LNCaP clone FGC (cell line): ENCODE measurements at regions not wholly inside any gene's neighbourhood (a gene's known extent, or its start where the extent isn't known, plus 50 kb on each side); places are given as distances from the start of the nearest gene placed in this dataset.

Experiments
- DNase-seq: peaks from one replicate; pipeline ENCODE4 v3.0.0-alpha.2; 2011; ENCODE audit warnings: low read depth
- H3K4me3 ChIP-seq: 2 replicates; pipeline ENCODE4 v1.5.1; 2011; ENCODE audit warnings: mild to moderate bottlenecking, low read depth, low read length, control low read depth
- TF ChIP-seq, protein P1 (sequence below): IDR thresholded peaks from 2 replicates; pipeline ENCODE4 v1.5.1; 2012; ENCODE audit warnings: mild to moderate bottlenecking; ENCODE audit not compliant: control insufficient read depth, insufficient read depth; ENCODE audit errors: extremely low read depth

DNA sequence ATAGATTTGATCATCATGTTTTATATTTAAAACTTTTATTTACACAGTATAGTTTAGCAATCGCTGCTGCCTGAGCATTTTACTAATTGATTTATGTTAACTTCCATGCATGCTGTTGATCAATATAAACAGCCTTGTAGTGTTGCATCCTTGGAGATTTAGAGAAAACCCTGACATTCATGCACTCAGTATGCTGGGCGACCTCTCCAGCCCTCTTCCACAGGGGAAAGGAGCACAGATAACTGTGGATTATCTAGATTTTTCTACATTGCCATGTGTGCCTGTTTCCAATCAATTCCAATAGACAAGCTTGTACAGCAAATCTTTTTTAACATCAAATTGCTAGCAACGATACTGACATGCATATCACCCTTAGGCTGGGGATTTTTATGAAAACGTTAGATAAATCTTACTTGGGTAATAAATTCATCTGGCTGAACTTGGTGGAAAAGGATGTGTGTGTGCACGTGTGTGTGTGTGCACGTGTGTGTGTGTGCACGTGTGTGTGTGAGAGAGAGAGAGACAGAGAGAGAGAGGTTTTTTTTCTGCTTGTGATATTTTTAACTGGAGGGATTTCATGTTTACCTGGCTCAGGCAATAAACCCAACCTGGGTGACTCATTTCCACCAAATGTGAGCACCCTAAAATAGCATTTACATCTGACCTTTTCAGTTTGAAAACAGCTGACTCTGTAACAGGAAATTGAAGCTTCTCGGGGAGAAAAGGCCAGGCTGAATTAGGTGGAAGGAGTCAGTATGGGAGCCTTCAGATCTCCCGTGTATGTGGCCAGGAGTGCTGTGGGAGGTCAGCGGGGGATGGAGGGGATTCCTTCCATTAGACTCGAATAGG, 339.8 kb downstream of the PRDM2 start:
- TF ChIP-seq, protein P1, sequence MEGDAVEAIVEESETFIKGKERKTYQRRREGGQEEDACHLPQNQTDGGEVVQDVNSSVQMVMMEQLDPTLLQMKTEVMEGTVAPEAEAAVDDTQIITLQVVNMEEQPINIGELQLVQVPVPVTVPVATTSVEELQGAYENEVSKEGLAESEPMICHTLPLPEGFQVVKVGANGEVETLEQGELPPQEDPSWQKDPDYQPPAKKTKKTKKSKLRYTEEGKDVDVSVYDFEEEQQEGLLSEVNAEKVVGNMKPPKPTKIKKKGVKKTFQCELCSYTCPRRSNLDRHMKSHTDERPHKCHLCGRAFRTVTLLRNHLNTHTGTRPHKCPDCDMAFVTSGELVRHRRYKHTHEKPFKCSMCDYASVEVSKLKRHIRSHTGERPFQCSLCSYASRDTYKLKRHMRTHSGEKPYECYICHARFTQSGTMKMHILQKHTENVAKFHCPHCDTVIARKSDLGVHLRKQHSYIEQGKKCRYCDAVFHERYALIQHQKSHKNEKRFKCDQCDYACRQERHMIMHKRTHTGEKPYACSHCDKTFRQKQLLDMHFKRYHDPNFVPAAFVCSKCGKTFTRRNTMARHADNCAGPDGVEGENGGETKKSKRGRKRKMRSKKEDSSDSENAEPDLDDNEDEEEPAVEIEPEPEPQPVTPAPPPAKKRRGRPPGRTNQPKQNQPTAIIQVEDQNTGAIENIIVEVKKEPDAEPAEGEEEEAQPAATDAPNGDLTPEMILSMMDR = no peak
- H3K4me3 ChIP-seq = no peak overlapping the region
- no peak for DNase-seq

GRCh38 chr1:14049965-14050364, 350.0 kb downstream of the PRDM2 start:
- TF ChIP-seq, protein P1 = no peak
- no peak overlapping the region for H3K4me3 ChIP-seq
- DNase-seq = no peak

DNA sequence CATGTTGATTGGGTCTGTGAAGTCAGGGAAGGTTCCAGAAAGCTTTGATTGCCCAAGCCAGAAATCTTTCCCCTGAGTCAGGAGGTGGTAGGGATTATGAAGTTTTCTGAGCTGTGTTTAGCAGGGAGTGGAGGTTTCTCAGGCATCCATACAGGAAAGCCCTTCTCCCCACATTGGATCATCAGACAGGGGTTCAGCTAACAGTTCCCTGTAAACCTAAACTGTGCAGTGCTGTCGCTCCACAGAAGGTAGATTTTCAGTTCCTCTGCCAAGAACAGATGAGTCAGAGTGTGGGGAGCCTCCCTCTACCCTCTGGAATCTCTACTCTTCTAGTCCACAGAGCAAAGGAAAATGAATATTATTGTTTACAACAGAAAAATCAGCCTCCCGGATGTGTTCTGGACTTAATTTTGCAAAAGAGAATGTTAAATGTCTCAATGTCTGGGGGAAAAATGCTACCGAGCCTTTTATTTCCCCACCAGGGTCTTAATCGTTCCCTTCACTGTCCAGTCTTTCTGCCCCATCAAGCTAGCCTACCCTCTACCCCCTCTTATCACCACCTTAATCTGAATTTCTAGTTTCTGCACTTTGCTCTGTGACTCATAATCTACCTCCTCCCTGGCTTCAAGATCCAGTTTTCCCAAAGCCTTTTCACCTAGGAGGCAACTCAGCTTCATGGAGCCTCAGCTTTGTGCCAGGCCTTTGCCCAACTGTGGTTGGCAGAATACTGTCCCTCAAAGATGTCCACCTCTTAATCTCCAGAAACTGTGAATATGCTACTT, 355.6 kb downstream of the PRDM2 start:
- DNase-seq = no peak
- H3K4me3 ChIP-seq = no peak overlapping the region

DNA sequence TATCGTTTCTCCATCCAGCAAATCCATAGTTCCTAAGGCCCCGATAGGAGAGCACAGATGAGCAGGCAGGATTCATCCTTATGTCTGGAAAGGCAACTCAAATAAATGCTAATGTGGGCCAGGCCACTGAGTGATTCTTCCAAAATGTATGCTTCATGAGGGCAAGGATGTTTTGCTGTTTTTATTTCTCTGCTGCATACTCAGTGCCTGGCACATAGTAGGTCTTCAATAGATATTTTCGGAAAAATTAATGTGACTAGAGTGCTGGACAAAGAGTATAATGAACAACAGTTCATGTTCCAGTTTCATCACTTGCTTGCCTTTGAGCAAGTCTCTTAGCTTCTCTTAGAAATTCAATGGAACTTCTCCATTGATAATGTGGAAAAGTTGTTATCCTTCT, 357.7 kb downstream of the PRDM2 start:
- H3K4me3 ChIP-seq = no peak overlapping the region
- TF ChIP-seq, protein P1 = no peak

More for the DNA sequence above, 355.6 kb downstream of the PRDM2 start:
- TF ChIP-seq, protein P1 = no peak

GRCh38 chr1:14061204-14061603, 361.2 kb downstream of the PRDM2 start:
- DNase-seq = no peak
- H3K4me3 ChIP-seq = no peak overlapping the region
- TF ChIP-seq, protein P1 = no peak

More for the DNA sequence above, 357.7 kb downstream of the PRDM2 start:
- no peak for DNase-seq

GRCh38 chr1:14061722-14062121, 361.7 kb downstream of the PRDM2 start:
- DNase-seq = no peak
- no peak overlapping the region for H3K4me3 ChIP-seq
- TF ChIP-seq, protein P1 = no peak
